Smooth muscle cell (in vitro differentiated cells): ENCODE measurements at regions not wholly inside any gene's neighbourhood (a gene's known extent, or its start where the extent isn't known, plus 50 kb on each side); places are given as distances from the start of the nearest gene placed in this dataset.

ENCODE experiments used
- DNase-seq: peaks from one replicate; lab custom pipeline; 2025; ENCODE audit not compliant: unreplicated experiment; lab: John Stamatoyannopoulos, UW
- H2AFZ ChIP-seq: fragments of 200-600 bp; sonication (generic); 2 replicates; pipeline ENCODE4 v1.6.0; 2016; ENCODE audit warnings: antibody characterized with exemption, low read depth, mild to moderate bottlenecking
- H3F3A ChIP-seq: fragments of 200-600 bp; sonication (generic); 2 replicates; pipeline ENCODE4 v1.6.0; 2017; ENCODE audit warnings: antibody characterized with exemption, low read depth
- H3K27ac ChIP-seq: fragments of 200-600 bp; sonication (generic); 2 replicates; pipeline ENCODE4 v1.5.1; 2016; ENCODE audit warnings: low read depth, mild to moderate bottlenecking
- H3K27me3 ChIP-seq: fragments of 200-600 bp; sonication (generic); 2 replicates; pipeline ENCODE4 v1.6.1; 2016; ENCODE audit warnings: low read depth, mild to moderate bottlenecking
- H3K36me3 ChIP-seq: fragments of 200-600 bp; sonication (generic); 2 replicates; pipeline ENCODE4 v1.5.1; 2016; ENCODE audit warnings: low read depth
- H3K4me1 ChIP-seq: fragments of 200-600 bp; sonication (generic); 2 replicates; pipeline ENCODE4 v1.5.1; 2016; ENCODE audit warnings: low read depth
- H3K4me2 ChIP-seq: fragments of 200-600 bp; sonication (generic); 2 replicates; pipeline ENCODE4 v1.6.0; 2016; ENCODE audit warnings: mild to moderate bottlenecking
- H3K4me3 ChIP-seq: fragments of 200-600 bp; sonication (generic); 2 replicates; pipeline ENCODE4 v1.5.1; 2016; ENCODE audit warnings: mild to moderate bottlenecking
- H3K79me2 ChIP-seq: fragments of 200-600 bp; sonication (generic); 2 replicates; pipeline ENCODE4 v1.6.0; 2016; ENCODE audit warnings: low read depth, mild to moderate bottlenecking
- H3K9ac ChIP-seq: fragments of 200-600 bp; sonication (generic); 2 replicates; pipeline ENCODE4 v1.6.0; 2016; ENCODE audit warnings: low read depth
- H3K9me3 ChIP-seq: fragments of 200-600 bp; sonication (generic); replicated peaks from 2 replicates; pipeline ENCODE4 v1.5.1; 2016; ENCODE audit warnings: low read depth
- H4K20me1 ChIP-seq: fragments of 200-600 bp; sonication (generic); 2 replicates; pipeline ENCODE4 v1.6.0; 2016; ENCODE audit warnings: low read depth
- CTCF ChIP-seq: fragments of 200-600 bp; sonication (generic); IDR thresholded peaks from 2 replicates; pipeline ENCODE4 v1.5.1; 2017; ENCODE audit warnings: borderline replicate concordance, mild to moderate bottlenecking, antibody characterized with exemption; ENCODE audit not compliant: insufficient read depth, poor library complexity, severe bottlenecking
- WGBS: methylation state at CpG from one replicate; pipeline ENCODE4 v1.1.7; 2016; ENCODE audit warnings: low lambda C conversion rate; 5-methylcytosine and 5-hydroxymethylcytosine counted together

GRCh38 chr12:115623764-115624334, 653.6 kb downstream of the MED13L start:
- 15% methylated on average over 18 of the region's 18 CpGs for WGBS
- no peaks in the 10 kb centered on the region for H3K79me2 ChIP-seq
- no peaks in the 10 kb centered on the region for H3K27me3 ChIP-seq
- no peak overlapping the region for H3K4me3 ChIP-seq
- no peaks in the 10 kb centered on the region for H3K36me3 ChIP-seq
- no peak for DNase-seq
- no peak overlapping the region for H3K9ac ChIP-seq
- no peak overlapping the region for H3K27ac ChIP-seq
- peaks cover 5% of the 10 kb centered on the region for H3K4me1 ChIP-seq
- no peaks in the 10 kb centered on the region for H3F3A ChIP-seq
- H4K20me1 ChIP-seq: no peaks in the 10 kb centered on the region
- H3K4me2 ChIP-seq: peak overlapping the region; percentile 26
- no peak for TF ChIP-seq CTCF
- no peaks in the 10 kb centered on the region for H3K9me3 ChIP-seq
- H2AFZ ChIP-seq: peak overlapping the region; percentile 58

- TF ChIP-seq CTCF: no peak
- Histone ChIP-seq H4K20me1 (no peaks in the 10 kb centered on the region), H3K36me3 (no peaks in the 10 kb centered on the region), H3F3A (no peaks in the 10 kb centered on the region), H2AFZ (no peak overlapping the region), H3K4me3 (no peak overlapping the region), H3K4me1 (peaks cover 5% of the 10 kb centered on the region), H3K9me3 (no peaks in the 10 kb centered on the region), H3K27ac (no peak overlapping the region), H3K9ac (no peak overlapping the region), H3K4me2 (no peak overlapping the region), H3K79me2 (no peaks in the 10 kb centered on the region), H3K27me3 (no peaks in the 10 kb centered on the region)
- 91% methylated on average over 5 of the region's 5 CpGs for WGBS
- no peak for DNase-seq
Measured at GRCh38 chr12:115623275-115623674, 654.2 kb downstream of the MED13L start.

GRCh38 chr12:115620816-115621215, 656.7 kb downstream of the MED13L start:
- 56% methylated on average over 4 of the region's 4 CpGs for WGBS
- H3K9ac ChIP-seq: no peak overlapping the region
- no peak for DNase-seq
- no peak for TF ChIP-seq CTCF
- H3K4me1 ChIP-seq: peaks cover 5% of the 10 kb centered on the region
- H4K20me1 ChIP-seq: no peaks in the 10 kb centered on the region
- no peaks in the 10 kb centered on the region for H3K79me2 ChIP-seq
- no peak overlapping the region for H3K27ac ChIP-seq
- no peak overlapping the region for H3K4me2 ChIP-seq
- H3F3A ChIP-seq: no peaks in the 10 kb centered on the region
- H3K9me3 ChIP-seq: no peaks in the 10 kb centered on the region
- no peaks in the 10 kb centered on the region for H3K36me3 ChIP-seq
- no peaks in the 10 kb centered on the region for H3K27me3 ChIP-seq
- H3K4me3 ChIP-seq: no peak overlapping the region
- H2AFZ ChIP-seq: no peak overlapping the region

- Histone ChIP-seq H3K36me3 (no peaks in the 10 kb centered on the region), H3K4me3 (no peak overlapping the region), H3K4me2 (no peak overlapping the region), H3K27me3 (no peaks in the 10 kb centered on the region), H3K9ac (no peak overlapping the region), H3K4me1 (peaks cover 5% of the 10 kb centered on the region), H3K79me2 (no peaks in the 10 kb centered on the region), H3F3A (no peaks in the 10 kb centered on the region), H2AFZ (no peak overlapping the region), H3K27ac (no peak overlapping the region), H4K20me1 (no peaks in the 10 kb centered on the region), H3K9me3 (no peaks in the 10 kb centered on the region)
- no peak for TF ChIP-seq CTCF
- no peak for DNase-seq
- 52% methylated on average over 3 of the region's 3 CpGs for WGBS
Measured at GRCh38 chr12:115619889-115620288, 657.6 kb downstream of the MED13L start.
